ENCODE measurements at regions not wholly inside any gene's neighbourhood (a gene's known extent, or its start where the extent isn't known, plus 50 kb on each side); places are given as distances from the start of the nearest gene placed in this dataset.

GRCh38 chr4:138449938-138450337, 207.8 kb upstream of the SLC7A11 start:
- Histone ChIP-seq H3K27ac (no peak overlapping the region), H3K9me3 (no peaks in the 10 kb centered on the region), H3K36me3 (no peaks in the 10 kb centered on the region), H3K27me3 (replicated peaks in 1 of 7) (no peaks in the 10 kb centered on the region), H3K4me3 (no peak overlapping the region), H3K4me1 (no peaks in the 10 kb centered on the region)
- TF ChIP-seq CTCF (IDR thresholded peaks at IDR 0.05 in 8 of 11, conservative IDR thresholded peaks at IDR 0.05 in 3 of 11) = no peak
- TF ChIP-seq POLR2A (IDR thresholded peaks at IDR 0.05) = no peak
- no peak for TF ChIP-seq POLR2AphosphoS5 (IDR thresholded peaks at IDR 0.05)
- intact Hi-C loops (cut with DNase I; ENCODE audit: low total_unique reads) = no loop called here
- DNase-seq = no peak
- WGBS, 5 donors = 55 to 74% (median 67%) methylated on average over 3 of the region's 3 CpGs

- DNase-seq = no peak
- intact Hi-C loops (cut with DNase I; ENCODE audit: low total_unique reads) = no loop called here
- Histone ChIP-seq H3K27me3 (replicated peaks in 1 of 7) (no peaks in the 10 kb centered on the region), H3K4me3 (no peak overlapping the region), H3K4me1 (no peaks in the 10 kb centered on the region), H3K9me3 (no peaks in the 10 kb centered on the region), H3K27ac (no peak overlapping the region), H3K36me3 (no peaks in the 10 kb centered on the region)
- 83 to 95% (median 86%) methylated on average over 1 of the region's 1 CpG for WGBS, 5 donors
- TF ChIP-seq POLR2AphosphoS5 (IDR thresholded peaks at IDR 0.05) (no peak), CTCF (IDR thresholded peaks at IDR 0.05 in 8 of 11, conservative IDR thresholded peaks at IDR 0.05 in 3 of 11) (no peak), POLR2A (IDR thresholded peaks at IDR 0.05) (no peak)
These were observed 206.0 kb upstream of the SLC7A11 start for GRCh38 chr4:138448169-138448568.

GRCh38 chr4:138446456-138446855, 204.3 kb upstream of the SLC7A11 start:
- Histone ChIP-seq H3K4me3 (no peak overlapping the region), H3K27ac (no peak overlapping the region), H3K27me3 (replicated peaks in 1 of 7) (no peaks in the 10 kb centered on the region), H3K9me3 (peaks cover 0 to 6% (median 0%) of the 10 kb centered on the region in 8 donors), H3K4me1 (no peaks in the 10 kb centered on the region), H3K36me3 (no peaks in the 10 kb centered on the region)
- intact Hi-C loops (cut with DNase I; ENCODE audit: low total_unique reads) = no loop called here
- no peak for TF ChIP-seq POLR2AphosphoS5 (IDR thresholded peaks at IDR 0.05)
- no peak for TF ChIP-seq CTCF (IDR thresholded peaks at IDR 0.05 in 8 of 11, conservative IDR thresholded peaks at IDR 0.05 in 3 of 11)
- no peak for TF ChIP-seq POLR2A (IDR thresholded peaks at IDR 0.05)
- 88 to 93% (median 91%) methylated on average over 5 of the region's 5 CpGs for WGBS, 5 donors
- no peak for DNase-seq

GRCh38 chr4:138445098-138445497, 202.9 kb upstream of the SLC7A11 start:
- H3K27me3 ChIP-seq (replicated peaks in 1 of 7) = no peaks in the 10 kb centered on the region
- H3K36me3 ChIP-seq = no peaks in the 10 kb centered on the region
- H3K4me1 ChIP-seq = no peaks in the 10 kb centered on the region
- intact Hi-C loops (cut with DNase I; ENCODE audit: low total_unique reads) = no loop called here
- H3K27ac ChIP-seq = no peak overlapping the region
- peaks cover 0 to 6% (median 0%) of the 10 kb centered on the region in 8 donors for H3K9me3 ChIP-seq
- 59 to 87% (median 73%) methylated on average over 3 of the region's 3 CpGs for WGBS, 5 donors
- no peak for DNase-seq
- H3K4me3 ChIP-seq = no peak overlapping the region
- TF ChIP-seq CTCF (IDR thresholded peaks at IDR 0.05 in 8 of 11, conservative IDR thresholded peaks at IDR 0.05 in 3 of 11) = no peak
- TF ChIP-seq POLR2A (IDR thresholded peaks at IDR 0.05) = no peak
- no peak for TF ChIP-seq POLR2AphosphoS5 (IDR thresholded peaks at IDR 0.05)
